HEK293 (cell line): ENCODE measurements at regions not wholly inside any gene's neighbourhood (a gene's known extent, or its start where the extent isn't known, plus 50 kb on each side); places are given as distances from the start of the nearest gene placed in this dataset.

Experiments
- CTCF ChIA-PET: fragments of 350-600 bp; formaldehyde crosslinking; extraction: SDS; loops from one replicate; lab custom pipeline; 2021; ENCODE audit warnings: antibody characterized with exemption; lab: Yijun Ruan, JAX
- POLR2A ChIA-PET: fragments of 300-600 bp; formaldehyde crosslinking; extraction: SDS; loops from one replicate; lab custom pipeline; 2020; ENCODE audit warnings: antibody characterized with exemption, inconsistent platforms; lab: Yijun Ruan, JAX
- H3K27ac ChIP-seq: fragments of 200-500 bp; sonication (Bioruptor generic); 2 replicates; pipeline ENCODE4 v1.5.1; 2014; ENCODE audit warnings: low read depth, low read length, control low read depth, inconsistent platforms; ENCODE audit errors: extremely low read depth
- H3K36me3 ChIP-seq, 2 experiments: fragments of 200-500 bp in 1 of 2; sonication (Bioruptor generic) in 1 of 2; 1 replicate in 1 of 2; 2 replicates in 1 of 2; pipeline ENCODE4 v1.5.1; 2014 to 2017; ENCODE audit warnings: inconsistent platforms in 2 of 2, low read length in 2 of 2; ENCODE audit not compliant: control insufficient read depth in 2 of 2, insufficient read depth in 1 of 2
- H3K4me1 ChIP-seq: fragments of 200-500 bp; sonication (Bioruptor generic); 2 replicates; pipeline ENCODE4 v1.5.1; 2014; ENCODE audit warnings: mild to moderate bottlenecking, low read length, inconsistent platforms; ENCODE audit not compliant: control insufficient read depth, insufficient read depth
- H3K4me3 ChIP-seq: 2 replicates; pipeline ENCODE4 v1.5.1; 2011; ENCODE audit warnings: low read depth, mild to moderate bottlenecking, control low read depth, low read length, moderate library complexity
- H3K9me3 ChIP-seq: fragments of 200-500 bp; sonication (Bioruptor generic); 2 replicates; pipeline ENCODE4 v1.5.1; 2014; ENCODE audit warnings: low read depth, low read length, inconsistent platforms; ENCODE audit not compliant: control insufficient read depth, insufficient read depth
- IKZF3 ChIP-seq: fragments of 450-650 bp; IDR thresholded peaks from 2 replicates; pipeline ENCODE4 v1.5.0; 2018; ENCODE audit warnings: missing biosample characterization, mild to moderate bottlenecking, missing genetic modification characterization, moderate library complexity
- KLF17 ChIP-seq: fragments of 450-650 bp; formaldehyde crosslinking; IDR thresholded peaks from 2 replicates; pipeline ENCODE4 v1.5.1; 2016; ENCODE audit warnings: missing biosample characterization, missing genetic modification characterization
- MZF1 ChIP-seq: fragments of 450-650 bp; formaldehyde crosslinking; IDR thresholded peaks from 2 replicates; pipeline ENCODE4 v1.5.1; 2017; ENCODE audit warnings: missing biosample characterization, missing genetic modification characterization, borderline replicate concordance
- WT1 ChIP-seq: fragments of 450-650 bp; formaldehyde crosslinking; IDR thresholded peaks from 2 replicates; pipeline ENCODE4 v1.5.1; 2016; ENCODE audit warnings: missing biosample characterization, missing genetic modification characterization
- YY2 ChIP-seq: fragments of 450-650 bp; formaldehyde crosslinking; IDR thresholded peaks from 2 replicates; pipeline ENCODE4 v1.5.1; 2016; ENCODE audit warnings: missing biosample characterization, missing genetic modification characterization
- ZBTB21 ChIP-seq: fragments of 450-650 bp; formaldehyde crosslinking; IDR thresholded peaks from 2 replicates; pipeline ENCODE4 v1.5.1; 2017; ENCODE audit warnings: missing biosample characterization, missing genetic modification characterization
- ZBTB8A ChIP-seq: fragments of 450-650 bp; formaldehyde crosslinking; IDR thresholded peaks from 2 replicates; pipeline ENCODE4 v1.5.1; 2016; ENCODE audit warnings: missing biosample characterization, missing genetic modification characterization
- ZFHX2 ChIP-seq: fragments of 450-650 bp; formaldehyde crosslinking; conservative IDR thresholded peaks from 2 replicates; pipeline ENCODE4 v1.5.1; 2016; ENCODE audit warnings: missing biosample characterization, missing genetic modification characterization
- ZFP41 ChIP-seq: fragments of 450-650 bp; formaldehyde crosslinking; IDR thresholded peaks from 2 replicates; pipeline ENCODE4 v1.5.1; 2016; ENCODE audit warnings: missing biosample characterization, missing genetic modification characterization, borderline replicate concordance
- ZFP69B ChIP-seq: fragments of 450-650 bp; formaldehyde crosslinking; IDR thresholded peaks from 2 replicates; pipeline ENCODE4 v1.5.1; 2016; ENCODE audit warnings: missing biosample characterization, missing genetic modification characterization
- ZNF19 ChIP-seq: fragments of 450-650 bp; formaldehyde crosslinking; IDR thresholded peaks from 2 replicates; pipeline ENCODE4; 2016; ENCODE audit warnings: missing biosample characterization, missing genetic modification characterization, low read depth
- ZNF354C ChIP-seq: fragments of 450-650 bp; formaldehyde crosslinking; IDR thresholded peaks from 2 replicates; pipeline ENCODE4 v1.5.1; 2016; ENCODE audit warnings: missing biosample characterization, missing genetic modification characterization, low read depth, borderline replicate concordance
- ZNF362 ChIP-seq: fragments of 450-650 bp; formaldehyde crosslinking; IDR thresholded peaks from 2 replicates; pipeline ENCODE4 v1.5.1; 2016; ENCODE audit warnings: missing biosample characterization, missing genetic modification characterization
- ZNF37A ChIP-seq: fragments of 450-650 bp; IDR thresholded peaks from 2 replicates; pipeline ENCODE4 v1.5.1; 2018; ENCODE audit warnings: missing biosample characterization, missing genetic modification characterization
- ZNF426 ChIP-seq: fragments of 450-650 bp; formaldehyde crosslinking; IDR thresholded peaks from 2 replicates; pipeline ENCODE4 v1.5.1; 2017; ENCODE audit warnings: missing biosample characterization, missing genetic modification characterization, mild to moderate bottlenecking, inconsistent platforms, moderate library complexity
- ZNF48 ChIP-seq: fragments of 450-650 bp; formaldehyde crosslinking; IDR thresholded peaks from 2 replicates; pipeline ENCODE4 v1.5.1; 2016; ENCODE audit warnings: missing biosample characterization, missing genetic modification characterization
- ZNF518A ChIP-seq: fragments of 450-650 bp; formaldehyde crosslinking; conservative IDR thresholded peaks from 2 replicates; pipeline ENCODE4 v1.5.1; 2016; ENCODE audit warnings: low read depth, missing biosample characterization, missing genetic modification characterization
- ZNF626 ChIP-seq: fragments of 450-650 bp; sonication (Bioruptor Pico); formaldehyde crosslinking; IDR thresholded peaks from 2 replicates; pipeline ENCODE4 v1.5.1; 2018; ENCODE audit warnings: missing biosample characterization, missing genetic modification characterization, inconsistent platforms
- ZNF677 ChIP-seq: fragments of 450-650 bp; IDR thresholded peaks from 2 replicates; pipeline ENCODE4 v1.5.0; 2018; ENCODE audit warnings: missing biosample characterization, mild to moderate bottlenecking, missing genetic modification characterization, moderate library complexity

- CTCF ChIA-PET, result interaction anchor here (0.8 to 1.7 kb wide), 3 partner anchors 11 to 16 kb away, joined by 3 to 7 read pairs (median 3); no protein-coding TSS in a partner anchor
- H3K4me1 ChIP-seq, result no peaks in the 10 kb centered on the region
- no peak for TF ChIP-seq ZNF677 (tag by site-specific recombination)
- no peak for TF ChIP-seq MZF1 (tag by site-specific recombination)
- TF ChIP-seq ZNF518A, result no peak
- no peak for TF ChIP-seq ZNF37A (tag by site-specific recombination)
- TF ChIP-seq ZNF48 (tag by site-specific recombination), result no peak
- no peak for TF ChIP-seq ZNF626
- TF ChIP-seq ZNF354C (tag by site-specific recombination), result no peak
- no peak for TF ChIP-seq ZFHX2
- no peak for TF ChIP-seq IKZF3
- no peak for TF ChIP-seq KLF17 (tag by site-specific recombination)
- TF ChIP-seq ZNF362 (tag by site-specific recombination), result no peak
- no peak for TF ChIP-seq ZFP69B (tag by site-specific recombination)
- no peak for TF ChIP-seq ZFP41 (tag by site-specific recombination)
- no peak for TF ChIP-seq ZBTB21
- TF ChIP-seq YY2 (tag by site-specific recombination), result no peak
- no peak for TF ChIP-seq ZNF426 (tag by site-specific recombination)
- TF ChIP-seq ZNF19 (tag by site-specific recombination), result no peak
- TF ChIP-seq WT1 (tag by site-specific recombination), result no peak
- TF ChIP-seq ZBTB8A (tag by site-specific recombination), result no peak
- TF ChIP-seq, all 188 proteins: peak for 0
- no peak overlapping the region for H3K27ac ChIP-seq
- H3K36me3 ChIP-seq, result no peaks in the 10 kb centered on the region
- H3K9me3 ChIP-seq, result no peaks in the 10 kb centered on the region
- POLR2A ChIA-PET, result no interaction called here
- no peak overlapping the region for H3K4me3 ChIP-seq
Observed at GRCh38 chr18:27616324-27616723, 431.2 kb upstream of the CHST9 start.
